ENCODE measurements at regions not wholly inside any gene's neighbourhood (a gene's known extent, or its start where the extent isn't known, plus 50 kb on each side); places are given as distances from the start of the nearest gene placed in this dataset.

DNA sequence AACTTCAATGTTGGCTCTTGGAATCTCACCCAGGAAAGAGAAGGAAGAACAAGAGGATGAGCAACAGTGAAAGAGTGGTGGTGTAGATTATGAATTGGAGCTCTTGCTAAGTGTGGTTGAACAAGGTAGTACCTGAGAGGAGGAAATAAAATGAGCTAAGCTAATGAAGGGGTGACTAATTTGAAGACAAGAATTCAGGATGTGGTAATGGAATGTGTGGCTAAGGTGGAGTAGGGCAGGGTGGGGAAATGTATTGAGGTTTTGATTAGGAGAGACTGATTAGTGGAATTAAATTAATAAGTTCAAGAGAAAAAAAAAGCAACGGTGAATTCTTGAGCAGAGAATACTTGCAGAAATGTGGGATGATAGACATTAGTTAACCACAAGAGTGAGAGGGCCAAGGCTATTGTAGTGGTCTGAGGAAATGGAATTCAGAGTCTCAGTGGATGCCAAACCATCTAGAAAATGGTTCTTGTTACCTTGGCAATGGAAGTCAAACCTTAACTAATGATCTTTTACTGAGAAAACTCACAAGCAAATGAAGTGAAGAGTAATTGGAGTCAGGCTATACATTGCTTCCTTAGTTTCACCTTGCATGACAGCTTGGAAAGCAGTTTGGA lies 648.3 kb upstream of the ZNF608 start:
- no peak for TF ChIP-seq SIX5 (IDR thresholded peaks at IDR 0.05; ENCODE audit: low read depth, low read length, severe bottlenecking)
- no peak for TF ChIP-seq TAF1 (IDR thresholded peaks at IDR 0.05; ENCODE audit: borderline replicate concordance, low read depth, low read length)
- TF ChIP-seq, protein P1, sequence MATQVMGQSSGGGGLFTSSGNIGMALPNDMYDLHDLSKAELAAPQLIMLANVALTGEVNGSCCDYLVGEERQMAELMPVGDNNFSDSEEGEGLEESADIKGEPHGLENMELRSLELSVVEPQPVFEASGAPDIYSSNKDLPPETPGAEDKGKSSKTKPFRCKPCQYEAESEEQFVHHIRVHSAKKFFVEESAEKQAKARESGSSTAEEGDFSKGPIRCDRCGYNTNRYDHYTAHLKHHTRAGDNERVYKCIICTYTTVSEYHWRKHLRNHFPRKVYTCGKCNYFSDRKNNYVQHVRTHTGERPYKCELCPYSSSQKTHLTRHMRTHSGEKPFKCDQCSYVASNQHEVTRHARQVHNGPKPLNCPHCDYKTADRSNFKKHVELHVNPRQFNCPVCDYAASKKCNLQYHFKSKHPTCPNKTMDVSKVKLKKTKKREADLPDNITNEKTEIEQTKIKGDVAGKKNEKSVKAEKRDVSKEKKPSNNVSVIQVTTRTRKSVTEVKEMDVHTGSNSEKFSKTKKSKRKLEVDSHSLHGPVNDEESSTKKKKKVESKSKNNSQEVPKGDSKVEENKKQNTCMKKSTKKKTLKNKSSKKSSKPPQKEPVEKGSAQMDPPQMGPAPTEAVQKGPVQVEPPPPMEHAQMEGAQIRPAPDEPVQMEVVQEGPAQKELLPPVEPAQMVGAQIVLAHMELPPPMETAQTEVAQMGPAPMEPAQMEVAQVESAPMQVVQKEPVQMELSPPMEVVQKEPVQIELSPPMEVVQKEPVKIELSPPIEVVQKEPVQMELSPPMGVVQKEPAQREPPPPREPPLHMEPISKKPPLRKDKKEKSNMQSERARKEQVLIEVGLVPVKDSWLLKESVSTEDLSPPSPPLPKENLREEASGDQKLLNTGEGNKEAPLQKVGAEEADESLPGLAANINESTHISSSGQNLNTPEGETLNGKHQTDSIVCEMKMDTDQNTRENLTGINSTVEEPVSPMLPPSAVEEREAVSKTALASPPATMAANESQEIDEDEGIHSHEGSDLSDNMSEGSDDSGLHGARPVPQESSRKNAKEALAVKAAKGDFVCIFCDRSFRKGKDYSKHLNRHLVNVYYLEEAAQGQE (IDR thresholded peaks at IDR 0.05; ENCODE audit: low read depth, low read length) = no peak
- no peak for TF ChIP-seq EZH2 (IDR thresholded peaks at IDR 0.05; ENCODE audit: borderline replicate concordance, control insufficient read depth, low read depth, low read length)
- no peak for TF ChIP-seq STAT1 (conservative IDR thresholded peaks at IDR 0.05)

Measured in GM12878 (cell line).